Gastroesophageal sphincter (tissue), 4 donors: ENCODE measurements at regions not wholly inside any gene's neighbourhood (a gene's known extent, or its start where the extent isn't known, plus 50 kb on each side); places are given as distances from the start of the nearest gene placed in this dataset.

Source experiments
- ATAC-seq: fragments of 150-250 bp; one replicate; pipeline ENCODE4 v1.9.1; 2016; ENCODE audit warnings: mild to moderate bottlenecking, moderate library complexity
- H3K27ac ChIP-seq, 4 donors: fragments of 200-600 bp; sonication (generic) in 3 of 4; 1 replicate in 3 of 4; 2 replicates in 1 of 4; pipeline ENCODE4 v1.5.1; 2016 to 2019
- H3K27me3 ChIP-seq: fragments of 200-600 bp; sonication (generic); one replicate; pipeline ENCODE4 v1.5.1; 2019
- H3K36me3 ChIP-seq, 2 donors: fragments of 200-600 bp; sonication (generic); one replicate each; pipeline ENCODE4 v1.5.1; 2019; ENCODE audit warnings: control low read depth in 1 of 2
- H3K4me1 ChIP-seq, 3 donors: fragments of 200-600 bp; sonication (generic); 1 replicate in 2 of 3; 2 replicates in 1 of 3; pipeline ENCODE4 v1.5.1; 2016 to 2019; ENCODE audit warnings: control low read depth in 2 of 3
- H3K4me3 ChIP-seq, 2 donors: fragments of 200-600 bp; sonication (generic); one replicate each; pipeline ENCODE4 v1.5.1; 2019; ENCODE audit warnings: mild to moderate bottlenecking in 1 of 2, moderate library complexity in 1 of 2
- H3K9me3 ChIP-seq, 3 donors: fragments of 200-600 bp; sonication (generic); one replicate each; pipeline ENCODE4 v1.5.1; 2017 to 2019; ENCODE audit warnings: control low read depth in 2 of 3
- CTCF ChIP-seq, 4 experiments: fragments of 200-600 bp in 2 of 4; fragments of 450-650 bp in 2 of 4; sonication (generic) in 1 of 4; IDR thresholded peaks; one replicate each; pipeline ENCODE4 v1.5.1; 2017 to 2019; ENCODE audit warnings: antibody characterized with exemption in 4 of 4, mild to moderate bottlenecking in 2 of 4, moderate library complexity in 2 of 4
- EP300 ChIP-seq: sonication (generic); formaldehyde crosslinking; IDR thresholded peaks from one replicate; pipeline ENCODE4 v1.6.1; 2017; ENCODE audit warnings: antibody characterized with exemption, mild to moderate bottlenecking
- POLR2A ChIP-seq, 2 donors: fragments of 450-650 bp; IDR thresholded peaks; one replicate each; pipeline ENCODE4 v1.6.1; 2017; ENCODE audit warnings: antibody characterized with exemption in 2 of 2, mild to moderate bottlenecking in 2 of 2, moderate library complexity in 1 of 2
- POLR2AphosphoS5 ChIP-seq: sonication (generic); formaldehyde crosslinking; IDR thresholded peaks from one replicate; pipeline ENCODE4 v1.6.1; 2017; ENCODE audit warnings: antibody characterized with exemption
- WGBS, 2 donors: methylation state at CpG; one replicate each; pipeline ENCODE4 v1.1.5; 2018; ENCODE audit warnings: low coverage in 1 of 2; 5-methylcytosine and 5-hydroxymethylcytosine counted together

- Histone ChIP-seq H3K27me3 (no peaks in the 10 kb centered on the region), H3K9me3 (peaks cover 0 to 32% (median 0%) of the 10 kb centered on the region in 3 donors), H3K4me1 (no peaks in the 10 kb centered on the region), H3K27ac (no peak overlapping the region), H3K36me3 (no peaks in the 10 kb centered on the region), H3K4me3 (no peak overlapping the region)
- TF ChIP-seq CTCF (IDR thresholded peaks at IDR 0.05): no peak
- WGBS, 2 donors: 90% methylated on average over 4 of the region's 4 CpGs; no CpG with 5 or more reads in 1 of the 2 donors
- ATAC-seq: no peak
Measured at GRCh38 chr10:4141471-4141870, 356.5 kb upstream of the KLF6 start.

GRCh38 chr10:4138146-4138721, 353.2 kb upstream of the KLF6 start:
- H3K27ac ChIP-seq: no peak overlapping the region

GRCh38 chr10:4137299-4137698, 352.3 kb upstream of the KLF6 start:
- WGBS, 2 donors: 94 to 100% methylated on average over 1 to 4 of the region's 4 CpGs
- no peak for ATAC-seq

More at GRCh38 chr10:4138146-4138721, 353.2 kb upstream of the KLF6 start:
- no peak for ATAC-seq
- 80 to 90% methylated on average over 3 of the region's 3 CpGs for WGBS, 2 donors
- H3K4me1 ChIP-seq: no peaks in the 10 kb centered on the region
- TF ChIP-seq CTCF (IDR thresholded peaks at IDR 0.05): no peak
- no peak for TF ChIP-seq EP300
- no peak for TF ChIP-seq POLR2A (IDR thresholded peaks at IDR 0.05)
- no peak for TF ChIP-seq POLR2AphosphoS5
- no peak overlapping the region for H3K4me3 ChIP-seq
- H3K36me3 ChIP-seq: no peaks in the 10 kb centered on the region
- H3K9me3 ChIP-seq: peaks cover 0 to 32% (median 0%) of the 10 kb centered on the region in 3 donors
- H3K27me3 ChIP-seq: no peaks in the 10 kb centered on the region

DNA sequence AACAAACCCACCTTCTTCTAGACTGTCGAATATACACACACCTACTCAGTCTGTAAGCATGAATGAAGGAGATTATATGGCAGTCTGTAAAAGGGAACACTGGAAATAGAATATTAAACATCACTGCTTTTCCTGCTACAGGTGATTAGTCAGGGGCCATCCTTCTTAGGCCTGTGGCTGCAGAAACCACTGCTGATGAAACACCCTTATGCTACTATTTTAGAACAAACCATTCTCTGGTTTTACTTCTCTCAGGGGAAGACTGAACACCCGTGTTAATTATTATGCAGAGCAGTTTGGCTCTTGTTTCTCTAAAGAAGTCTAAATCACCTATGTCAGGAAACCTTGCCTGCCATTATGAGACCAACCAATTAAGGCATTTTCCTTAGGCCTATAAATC, 351.1 kb upstream of the KLF6 start:
- TF ChIP-seq POLR2A (IDR thresholded peaks at IDR 0.05) (no peak), POLR2AphosphoS5 (no peak), CTCF (IDR thresholded peaks at IDR 0.05) (no peak), EP300 (no peak)
- H3K36me3 ChIP-seq: no peaks in the 10 kb centered on the region
- no peaks in the 10 kb centered on the region for H3K27me3 ChIP-seq
- H3K4me1 ChIP-seq: peaks cover 0 to 9% (median 0%) of the 10 kb centered on the region in 3 donors
- peaks cover 0 to 22% (median 0%) of the 10 kb centered on the region in 3 donors for H3K9me3 ChIP-seq
- 56 to 66% methylated on average over 2 of the region's 2 CpGs for WGBS, 2 donors
- no peak for ATAC-seq
- H3K4me3 ChIP-seq: no peak overlapping the region
- no peak overlapping the region for H3K27ac ChIP-seq

More at GRCh38 chr10:4137299-4137698, 352.3 kb upstream of the KLF6 start:
- peaks cover 0 to 32% (median 0%) of the 10 kb centered on the region in 3 donors for H3K9me3 ChIP-seq
- H3K27me3 ChIP-seq: no peaks in the 10 kb centered on the region
- TF ChIP-seq CTCF (IDR thresholded peaks at IDR 0.05): no peak
- no peak for TF ChIP-seq POLR2A (IDR thresholded peaks at IDR 0.05)
- TF ChIP-seq POLR2AphosphoS5: no peak
- no peak for TF ChIP-seq EP300
- H3K4me3 ChIP-seq: no peak overlapping the region
- H3K27ac ChIP-seq: no peak overlapping the region
- no peaks in the 10 kb centered on the region for H3K36me3 ChIP-seq
- no peaks in the 10 kb centered on the region for H3K4me1 ChIP-seq

DNA sequence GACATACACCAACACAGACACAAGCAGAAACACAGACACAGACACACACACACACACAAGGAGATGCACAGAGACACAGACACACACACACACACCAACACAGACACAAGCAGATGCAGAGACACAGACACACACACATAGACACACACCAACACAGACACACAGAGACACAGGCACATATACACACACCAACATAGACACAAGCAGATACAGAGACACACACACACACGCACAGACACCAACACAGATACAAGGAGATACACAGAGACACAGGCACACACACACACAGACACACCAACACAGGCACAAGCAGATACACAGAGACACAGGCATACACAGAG, 347.2 kb upstream of the KLF6 start:
- ATAC-seq: no peak
- peaks cover 0 to 17% (median 0%) of the 10 kb centered on the region in 3 donors for H3K4me1 ChIP-seq
- H3K27ac ChIP-seq: peak overlapping the region in 3 of 4 donors; percentile 7 to 53 (median 28)
- TF ChIP-seq POLR2AphosphoS5: no peak
- TF ChIP-seq EP300: no peak
- TF ChIP-seq POLR2A (IDR thresholded peaks at IDR 0.05): no peak
- no peak for TF ChIP-seq CTCF (IDR thresholded peaks at IDR 0.05)
- no CpG with 5 or more reads among the region's 1 CpG for WGBS, 2 donors
- H3K9me3 ChIP-seq: no peaks in the 10 kb centered on the region
- no peak overlapping the region for H3K4me3 ChIP-seq
- H3K36me3 ChIP-seq: no peaks in the 10 kb centered on the region
- no peaks in the 10 kb centered on the region for H3K27me3 ChIP-seq
